GM21381 (cell line): ENCODE measurements at regions not wholly inside any gene's neighbourhood (a gene's known extent, or its start where the extent isn't known, plus 50 kb on each side); places are given as distances from the start of the nearest gene placed in this dataset.

ENCODE experiments used
- ATAC-seq: cut with Tn5 transposase; IDR thresholded peaks from one replicate; pipeline ENCODE4 v1.9.1; 2021; ENCODE audit warnings: mild to moderate bottlenecking, moderate library complexity; ENCODE audit not compliant: unreplicated experiment

GRCh38 chr10:84076047-84076388 is 63.3 kb upstream of the GHITM start:
- ATAC-seq = no peak

- ATAC-seq = no peak
Measured at GRCh38 chr10:84076540-84077195, 62.6 kb upstream of the GHITM start.

- no peak for ATAC-seq
Measured at GRCh38 chr10:84077768-84078167, 61.5 kb upstream of the GHITM start.

- ATAC-seq = no peak
Measured at GRCh38 chr10:84078771-84079170, 60.5 kb upstream of the GHITM start.

- ATAC-seq = no peak
Measured at GRCh38 chr10:84084342-84084741, 55.0 kb upstream of the GHITM start.

- no peak for ATAC-seq
Measured at GRCh38 chr10:84087202-84087601, 52.1 kb upstream of the GHITM start.

GRCh38 chr10:84088626-84089025 is 50.7 kb upstream of the GHITM start:
- no peak for ATAC-seq

- no peak for ATAC-seq
Measured at GRCh38 chr10:84089162-84089561, 50.1 kb upstream of the GHITM start.
